Neural cell (in vitro differentiated cells): ENCODE measurements at regions not wholly inside any gene's neighbourhood (a gene's known extent, or its start where the extent isn't known, plus 50 kb on each side); places are given as distances from the start of the nearest gene placed in this dataset.

Experiments used
- H2AFZ ChIP-seq: fragments of 200-600, 300-800 bp; sonication (generic), shearing (Covaris generic); 2 replicates; pipeline ENCODE4 v1.6.0; 2014; ENCODE audit warnings: low read depth, mild to moderate bottlenecking, antibody characterized with exemption, low read length, moderate library complexity
- H3F3A ChIP-seq: fragments of 200-600 bp; shearing (Covaris generic); 2 replicates; pipeline ENCODE4 v1.6.1; 2016; ENCODE audit warnings: mild to moderate bottlenecking, moderate library complexity, mixed read lengths, antibody characterized with exemption, low read length; ENCODE audit not compliant: insufficient read depth, poor library complexity, severe bottlenecking
- H3K27ac ChIP-seq: fragments of 200-600, 300-800 bp; sonication (generic), shearing (Covaris generic); 2 replicates; pipeline ENCODE4 v1.5.1; 2014; ENCODE audit warnings: mild to moderate bottlenecking, low read length, moderate library complexity
- H3K27me3 ChIP-seq: fragments of 300-800, 200-600 bp; sonication (generic), shearing (Covaris generic); 2 replicates; pipeline ENCODE4 v1.6.0; 2014; ENCODE audit warnings: mild to moderate bottlenecking, low read depth, low read length, moderate library complexity; ENCODE audit not compliant: insufficient read depth
- H3K36me3 ChIP-seq: fragments of 300-800, 200-600 bp; sonication (generic), shearing (Covaris generic); 2 replicates; pipeline ENCODE4 v1.5.1; 2014; ENCODE audit warnings: mild to moderate bottlenecking, antibody characterized with exemption, low read length, moderate library complexity; ENCODE audit not compliant: insufficient read depth
- H3K4me2 ChIP-seq: fragments of 300-800, 200-600 bp; sonication (generic), shearing (Covaris generic); 2 replicates; pipeline ENCODE4 v1.6.0; 2014; ENCODE audit warnings: mild to moderate bottlenecking, low read length
- H3K4me3 ChIP-seq: fragments of 300-800, 200-600 bp; sonication (generic), shearing (Covaris generic); 2 replicates; pipeline ENCODE4 v1.5.1; 2014; ENCODE audit warnings: mild to moderate bottlenecking, low read length, moderate library complexity
- H3K79me2 ChIP-seq: fragments of 200-600 bp; shearing (Covaris generic); replicated peaks from 2 replicates; pipeline ENCODE4 v1.6.0; 2014; ENCODE audit warnings: mild to moderate bottlenecking, low read length, moderate library complexity; ENCODE audit not compliant: insufficient read depth
- H3K9ac ChIP-seq: fragments of 300-800, 200-600 bp; sonication (generic), shearing (Covaris generic); 2 replicates; pipeline ENCODE4 v1.6.1; 2016; ENCODE audit warnings: mild to moderate bottlenecking, low read length, mixed read lengths
- H3K9me2 ChIP-seq: fragments of 200-600 bp; shearing (Covaris generic); 2 replicates; pipeline ENCODE4 v1.6.1; 2016; ENCODE audit warnings: mild to moderate bottlenecking, low read length, mixed read lengths; ENCODE audit not compliant: insufficient read depth
- H3K9me3 ChIP-seq: fragments of 200-600, 300-800 bp; sonication (generic), shearing (Covaris generic); 2 replicates; pipeline ENCODE4 v1.6.1; 2016; ENCODE audit warnings: mild to moderate bottlenecking, mixed run types, low read length, moderate library complexity, mixed read lengths
- H4K20me1 ChIP-seq: fragments of 200-600 bp; shearing (Covaris generic); 2 replicates; pipeline ENCODE4 v1.6.1; 2016; ENCODE audit warnings: mild to moderate bottlenecking, mixed run types; ENCODE audit not compliant: insufficient read depth
- EP300 ChIP-seq: fragments of 450-650 bp; conservative IDR thresholded peaks from 2 replicates; pipeline ENCODE4 v1.6.1; 2014; ENCODE audit warnings: antibody characterized with exemption, mild to moderate bottlenecking, moderate library complexity; ENCODE audit not compliant: poor library complexity, severe bottlenecking
- EZH2 ChIP-seq: fragments of 200-600, 300-800 bp; shearing (Covaris generic), sonication (generic); IDR thresholded peaks from 2 replicates; pipeline ENCODE4 v1.6.1; 2014; ENCODE audit warnings: antibody characterized with exemption, low read length, borderline replicate concordance, mild to moderate bottlenecking; ENCODE audit not compliant: insufficient read depth, poor library complexity, severe bottlenecking
- MXI1 ChIP-seq: fragments of 450-650 bp; conservative IDR thresholded peaks from 2 replicates; pipeline ENCODE4 v1.6.1; 2014; ENCODE audit warnings: antibody characterized with exemption, mild to moderate bottlenecking; ENCODE audit not compliant: poor library complexity, severe bottlenecking
- POLR2AphosphoS5 ChIP-seq: IDR thresholded peaks from 2 replicates; pipeline ENCODE4 v1.6.1; 2012
- RAD21 ChIP-seq: fragments of 450-650 bp; conservative IDR thresholded peaks from 2 replicates; pipeline ENCODE4 v1.6.1; 2014; ENCODE audit warnings: antibody characterized with exemption, mild to moderate bottlenecking, moderate library complexity
- SMC3 ChIP-seq: fragments of 450-650 bp; conservative IDR thresholded peaks from 2 replicates; pipeline ENCODE4 v1.6.1; 2014; ENCODE audit warnings: antibody characterized with exemption, mild to moderate bottlenecking, moderate library complexity; ENCODE audit not compliant: poor library complexity
- TAF1 ChIP-seq: IDR thresholded peaks from 2 replicates; pipeline ENCODE4 v1.6.1; 2012; ENCODE audit warnings: low read depth
- TF ChIP-seq, protein P1 (sequence below): IDR thresholded peaks from 2 replicates; pipeline ENCODE4 v1.6.1; 2012; ENCODE audit warnings: borderline replicate concordance
- TF ChIP-seq, protein P2 (sequence below): fragments of 450-650 bp; IDR thresholded peaks from 2 replicates; pipeline ENCODE4 v1.5.1; 2014; ENCODE audit warnings: antibody characterized with exemption, mild to moderate bottlenecking, moderate library complexity; ENCODE audit not compliant: poor library complexity, severe bottlenecking

DNA sequence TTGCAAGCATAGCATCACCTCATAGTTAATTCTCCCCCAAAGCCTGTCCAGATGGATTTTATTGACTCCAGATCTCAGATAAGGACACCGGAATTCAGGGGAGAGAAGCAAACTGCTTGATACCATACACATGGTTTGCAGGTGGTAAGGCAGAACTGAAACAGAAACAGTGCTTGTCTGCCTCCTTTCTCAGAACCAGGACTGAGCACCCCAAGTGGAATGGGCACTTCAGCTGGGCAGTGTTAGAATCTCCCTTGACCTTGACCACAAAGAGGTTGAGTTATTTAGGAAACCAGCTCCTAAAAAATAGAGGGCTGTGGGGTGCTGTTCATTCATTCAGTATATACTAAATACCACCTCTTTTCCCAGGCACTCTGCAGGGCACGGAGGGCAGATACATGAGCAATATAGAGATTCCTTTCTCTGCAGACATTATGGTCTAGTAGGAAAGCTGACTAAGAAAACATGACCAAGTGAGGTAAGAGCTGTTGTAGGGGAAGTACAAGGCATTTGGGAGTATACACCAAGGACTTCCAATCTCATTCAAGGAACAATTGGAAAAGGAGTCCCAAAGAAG is 185.2 kb downstream of the C1orf94 start:
- Histone ChIP-seq H3K79me2 (no peaks in the 10 kb centered on the region), H3K9me3 (no peaks in the 10 kb centered on the region), H3K27me3 (no peaks in the 10 kb centered on the region), H4K20me1 (no peaks in the 10 kb centered on the region), H3K4me3 (no peak overlapping the region), H2AFZ (no peak overlapping the region), H3K9me2 (no peaks in the 10 kb centered on the region), H3K9ac (no peak overlapping the region), H3K27ac (no peak overlapping the region), H3F3A (no peaks in the 10 kb centered on the region), H3K4me2 (no peak overlapping the region), H3K36me3 (no peaks in the 10 kb centered on the region)
- TF ChIP-seq POLR2AphosphoS5 (no peak), EP300 (no peak), MXI1 (no peak), TAF1 (no peak), EZH2 (no peak), SMC3 (no peak), RAD21 (no peak)
- TF ChIP-seq, protein P1, sequence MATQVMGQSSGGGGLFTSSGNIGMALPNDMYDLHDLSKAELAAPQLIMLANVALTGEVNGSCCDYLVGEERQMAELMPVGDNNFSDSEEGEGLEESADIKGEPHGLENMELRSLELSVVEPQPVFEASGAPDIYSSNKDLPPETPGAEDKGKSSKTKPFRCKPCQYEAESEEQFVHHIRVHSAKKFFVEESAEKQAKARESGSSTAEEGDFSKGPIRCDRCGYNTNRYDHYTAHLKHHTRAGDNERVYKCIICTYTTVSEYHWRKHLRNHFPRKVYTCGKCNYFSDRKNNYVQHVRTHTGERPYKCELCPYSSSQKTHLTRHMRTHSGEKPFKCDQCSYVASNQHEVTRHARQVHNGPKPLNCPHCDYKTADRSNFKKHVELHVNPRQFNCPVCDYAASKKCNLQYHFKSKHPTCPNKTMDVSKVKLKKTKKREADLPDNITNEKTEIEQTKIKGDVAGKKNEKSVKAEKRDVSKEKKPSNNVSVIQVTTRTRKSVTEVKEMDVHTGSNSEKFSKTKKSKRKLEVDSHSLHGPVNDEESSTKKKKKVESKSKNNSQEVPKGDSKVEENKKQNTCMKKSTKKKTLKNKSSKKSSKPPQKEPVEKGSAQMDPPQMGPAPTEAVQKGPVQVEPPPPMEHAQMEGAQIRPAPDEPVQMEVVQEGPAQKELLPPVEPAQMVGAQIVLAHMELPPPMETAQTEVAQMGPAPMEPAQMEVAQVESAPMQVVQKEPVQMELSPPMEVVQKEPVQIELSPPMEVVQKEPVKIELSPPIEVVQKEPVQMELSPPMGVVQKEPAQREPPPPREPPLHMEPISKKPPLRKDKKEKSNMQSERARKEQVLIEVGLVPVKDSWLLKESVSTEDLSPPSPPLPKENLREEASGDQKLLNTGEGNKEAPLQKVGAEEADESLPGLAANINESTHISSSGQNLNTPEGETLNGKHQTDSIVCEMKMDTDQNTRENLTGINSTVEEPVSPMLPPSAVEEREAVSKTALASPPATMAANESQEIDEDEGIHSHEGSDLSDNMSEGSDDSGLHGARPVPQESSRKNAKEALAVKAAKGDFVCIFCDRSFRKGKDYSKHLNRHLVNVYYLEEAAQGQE, result no peak
- TF ChIP-seq, protein P2, sequence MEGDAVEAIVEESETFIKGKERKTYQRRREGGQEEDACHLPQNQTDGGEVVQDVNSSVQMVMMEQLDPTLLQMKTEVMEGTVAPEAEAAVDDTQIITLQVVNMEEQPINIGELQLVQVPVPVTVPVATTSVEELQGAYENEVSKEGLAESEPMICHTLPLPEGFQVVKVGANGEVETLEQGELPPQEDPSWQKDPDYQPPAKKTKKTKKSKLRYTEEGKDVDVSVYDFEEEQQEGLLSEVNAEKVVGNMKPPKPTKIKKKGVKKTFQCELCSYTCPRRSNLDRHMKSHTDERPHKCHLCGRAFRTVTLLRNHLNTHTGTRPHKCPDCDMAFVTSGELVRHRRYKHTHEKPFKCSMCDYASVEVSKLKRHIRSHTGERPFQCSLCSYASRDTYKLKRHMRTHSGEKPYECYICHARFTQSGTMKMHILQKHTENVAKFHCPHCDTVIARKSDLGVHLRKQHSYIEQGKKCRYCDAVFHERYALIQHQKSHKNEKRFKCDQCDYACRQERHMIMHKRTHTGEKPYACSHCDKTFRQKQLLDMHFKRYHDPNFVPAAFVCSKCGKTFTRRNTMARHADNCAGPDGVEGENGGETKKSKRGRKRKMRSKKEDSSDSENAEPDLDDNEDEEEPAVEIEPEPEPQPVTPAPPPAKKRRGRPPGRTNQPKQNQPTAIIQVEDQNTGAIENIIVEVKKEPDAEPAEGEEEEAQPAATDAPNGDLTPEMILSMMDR, result no peak

DNA sequence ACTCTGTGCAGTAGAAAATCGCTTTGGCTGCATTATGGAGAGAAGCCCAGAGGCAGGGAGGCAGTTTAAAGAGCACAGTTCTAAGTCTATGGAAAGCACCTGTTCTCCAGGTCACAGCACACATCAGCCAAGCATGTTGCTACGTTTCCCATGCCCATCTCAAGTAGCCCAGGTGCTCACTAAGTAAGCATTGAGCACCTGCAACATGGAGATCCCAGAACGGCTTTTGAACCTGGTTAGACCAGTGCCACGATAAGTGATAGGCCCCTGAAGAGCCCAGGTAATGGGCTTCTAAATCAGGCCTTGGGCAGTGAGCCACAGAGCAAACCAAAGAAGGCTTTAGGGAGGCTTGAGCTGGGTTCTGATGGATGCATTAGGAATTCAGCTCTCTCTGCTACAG is 186.2 kb downstream of the C1orf94 start:
- no peaks in the 10 kb centered on the region for H4K20me1 ChIP-seq
- H3K36me3 ChIP-seq, result no peaks in the 10 kb centered on the region
- no peak overlapping the region for H3K9ac ChIP-seq
- H3K79me2 ChIP-seq, result no peaks in the 10 kb centered on the region
- H2AFZ ChIP-seq, result no peak overlapping the region
- no peaks in the 10 kb centered on the region for H3K9me3 ChIP-seq
- H3K27ac ChIP-seq, result no peak overlapping the region
- H3K4me2 ChIP-seq, result no peak overlapping the region
- TF ChIP-seq EZH2, result no peak
- TF ChIP-seq POLR2AphosphoS5, result no peak
- TF ChIP-seq SMC3, result no peak
- TF ChIP-seq, protein P1, result no peak
- TF ChIP-seq RAD21, result no peak
- TF ChIP-seq, protein P2, result no peak
- no peak for TF ChIP-seq MXI1
- TF ChIP-seq EP300, result no peak
- no peak for TF ChIP-seq TAF1
- H3F3A ChIP-seq, result no peaks in the 10 kb centered on the region
- H3K9me2 ChIP-seq, result no peaks in the 10 kb centered on the region
- H3K27me3 ChIP-seq, result no peaks in the 10 kb centered on the region
- no peak overlapping the region for H3K4me3 ChIP-seq
